ENCODE measurements at regions not wholly inside any gene's neighbourhood (a gene's known extent, or its start where the extent isn't known, plus 50 kb on each side); places are given as distances from the start of the nearest gene placed in this dataset.

DNA sequence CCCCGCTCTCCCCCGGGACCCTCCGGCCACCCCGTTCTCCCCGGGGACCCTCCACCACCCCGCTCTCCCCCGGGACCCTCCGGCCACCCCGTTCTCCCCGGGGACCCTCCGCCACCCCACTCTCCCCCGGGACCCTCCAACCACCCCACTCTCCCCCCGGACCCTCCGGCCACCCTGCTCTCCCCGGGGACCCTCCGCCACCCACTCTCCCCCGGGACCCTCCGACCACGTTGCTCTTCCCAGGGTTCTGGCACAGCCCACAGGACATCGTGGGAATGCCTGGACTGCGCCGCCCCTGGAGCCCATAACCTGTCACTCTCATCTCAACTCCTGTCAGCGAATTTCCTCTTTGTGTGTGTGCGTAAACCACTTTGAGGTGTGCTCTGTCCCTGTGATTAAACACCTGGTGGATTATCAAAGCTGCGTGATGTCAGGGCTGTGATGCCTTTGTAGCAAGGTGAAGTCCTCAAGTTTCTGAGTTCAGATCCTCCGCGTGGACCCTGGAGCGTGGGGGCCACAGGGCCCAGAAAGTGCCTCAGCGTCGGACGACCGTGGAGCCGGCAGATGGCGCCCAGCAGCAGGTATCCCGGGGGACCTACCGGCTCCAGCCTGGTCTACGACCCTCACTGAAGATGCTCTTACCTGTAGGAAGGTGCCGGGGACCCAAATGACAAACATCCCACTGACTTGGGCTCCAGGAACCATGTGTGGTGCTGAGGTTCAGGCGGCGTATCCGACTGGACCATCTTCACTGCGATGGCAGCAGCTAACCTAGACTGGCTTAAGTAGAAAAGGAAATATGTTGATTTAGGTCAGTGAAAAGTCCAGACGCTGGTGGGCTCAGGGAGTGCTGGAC lies 63.2 kb upstream of the GALNT9 start:
- Histone ChIP-seq H3K36me3 (ENCODE audit: control insufficient read depth, insufficient read depth, low read length) (no peaks in the 10 kb centered on the region), H3K27ac (ENCODE audit: insufficient read depth, low read depth, low read length, poor library complexity, severe bottlenecking) (no peak overlapping the region), H3K4me1 (ENCODE audit: control insufficient read depth, insufficient read depth, low read length) (no peaks in the 10 kb centered on the region), H3K27me3 (ENCODE audit: control insufficient read depth, insufficient read depth, low read length, poor library complexity, severe bottlenecking) (peaks cover 40% of the 10 kb centered on the region), H3K9me3 (ENCODE audit: control insufficient read depth, low read length) (no peaks in the 10 kb centered on the region), H3K4me3 (ENCODE audit: insufficient read depth, low read depth, low read length) (no peak overlapping the region)
- 82 to 86% methylated on average over 35 of the region's 43 CpGs for WGBS, 2 experiments

DNA sequence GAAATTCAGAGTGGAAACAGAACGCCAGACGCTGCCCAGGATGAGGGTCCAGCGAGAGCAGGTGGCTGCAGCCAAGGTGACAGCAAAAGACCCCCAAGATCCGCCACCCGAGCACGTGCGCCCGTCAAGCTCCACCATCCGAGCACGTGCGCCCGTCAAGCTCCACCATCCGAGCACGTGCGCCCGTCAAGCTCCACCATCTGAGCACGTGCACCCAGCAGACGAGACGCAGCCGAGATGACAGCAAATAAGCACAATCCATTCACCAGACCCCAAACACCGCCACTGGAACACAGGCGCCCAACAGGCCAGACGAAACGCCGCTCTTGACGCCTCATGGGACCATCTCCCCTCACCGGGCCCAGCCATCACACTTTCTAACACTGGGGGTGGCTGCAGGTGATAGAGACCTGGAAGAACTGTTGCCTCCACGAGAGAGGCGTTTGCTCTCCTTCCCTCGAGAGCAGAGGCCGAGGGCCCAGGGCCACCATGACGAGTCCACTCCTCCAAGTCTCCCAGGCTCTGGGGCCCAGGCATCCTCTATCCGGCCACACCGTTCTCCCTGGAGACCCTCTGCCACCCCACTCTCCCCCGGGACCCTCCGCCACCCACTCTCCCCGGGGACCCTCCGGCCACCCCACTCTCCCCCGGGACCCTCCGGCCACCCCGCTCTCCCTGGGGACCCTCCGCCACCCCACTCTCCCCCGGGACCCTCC lies 62.1 kb upstream of the GALNT9 start:
- Histone ChIP-seq H3K27me3 (ENCODE audit: control insufficient read depth, insufficient read depth, low read length, poor library complexity, severe bottlenecking) (peaks cover 40% of the 10 kb centered on the region), H3K4me1 (ENCODE audit: control insufficient read depth, insufficient read depth, low read length) (no peaks in the 10 kb centered on the region), H3K27ac (ENCODE audit: insufficient read depth, low read depth, low read length, poor library complexity, severe bottlenecking) (no peak overlapping the region), H3K4me3 (ENCODE audit: insufficient read depth, low read depth, low read length) (no peak overlapping the region), H3K9me3 (ENCODE audit: control insufficient read depth, low read length) (peaks cover 3% of the 10 kb centered on the region), H3K36me3 (ENCODE audit: control insufficient read depth, insufficient read depth, low read length) (no peaks in the 10 kb centered on the region)
- WGBS, 2 experiments: 88 to 89% methylated on average over 41 to 43 of the region's 43 CpGs

DNA sequence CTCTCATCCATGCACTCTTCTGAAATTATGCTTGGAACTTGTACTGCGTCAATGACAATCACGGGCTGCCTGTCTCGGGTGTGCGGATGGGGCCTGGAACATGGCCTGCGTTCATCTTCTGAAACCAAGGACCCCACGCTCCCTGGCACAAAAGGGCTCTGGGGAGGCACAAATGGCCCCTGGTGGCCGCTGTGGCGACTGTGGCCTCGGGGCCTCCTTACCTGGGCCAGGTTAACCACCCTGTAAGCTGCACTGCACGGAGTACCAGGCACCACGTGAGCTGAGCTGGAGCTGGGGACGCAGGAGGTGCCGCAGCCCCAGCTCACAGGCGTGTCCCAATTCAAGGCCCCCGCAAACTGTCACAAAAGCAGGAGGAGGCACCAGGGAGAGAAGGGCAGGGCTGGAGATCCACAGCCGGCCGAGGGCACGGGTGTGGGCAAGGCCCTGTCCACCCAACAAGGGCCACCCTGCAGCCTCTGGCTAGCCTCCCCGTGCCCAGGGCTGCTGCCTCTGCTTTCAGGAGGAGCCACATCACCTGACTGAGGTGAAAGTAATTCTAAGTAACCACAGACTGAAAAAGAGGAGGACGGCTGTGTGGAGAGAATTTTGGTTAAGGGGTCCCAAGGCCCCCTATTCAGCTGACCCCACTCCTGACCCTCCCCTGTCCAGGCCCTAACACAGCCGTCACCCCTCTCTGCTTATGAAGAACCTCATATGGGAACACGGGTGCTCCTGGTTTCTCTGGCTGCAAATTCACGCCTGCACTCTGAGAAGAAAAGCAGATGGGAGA lies 61.1 kb upstream of the GALNT9 start:
- no peak overlapping the region for H3K27ac ChIP-seq (ENCODE audit: insufficient read depth, low read depth, low read length, poor library complexity, severe bottlenecking)
- no peaks in the 10 kb centered on the region for H3K36me3 ChIP-seq (ENCODE audit: control insufficient read depth, insufficient read depth, low read length)
- peaks cover 3% of the 10 kb centered on the region for H3K9me3 ChIP-seq (ENCODE audit: control insufficient read depth, low read length)
- 83 to 85% methylated on average over 23 of the region's 23 CpGs for WGBS, 2 experiments
- H3K27me3 ChIP-seq (ENCODE audit: control insufficient read depth, insufficient read depth, low read length, poor library complexity, severe bottlenecking): peaks cover 45% of the 10 kb centered on the region
- no peak overlapping the region for H3K4me3 ChIP-seq (ENCODE audit: insufficient read depth, low read depth, low read length)
- no peaks in the 10 kb centered on the region for H3K4me1 ChIP-seq (ENCODE audit: control insufficient read depth, insufficient read depth, low read length)

DNA sequence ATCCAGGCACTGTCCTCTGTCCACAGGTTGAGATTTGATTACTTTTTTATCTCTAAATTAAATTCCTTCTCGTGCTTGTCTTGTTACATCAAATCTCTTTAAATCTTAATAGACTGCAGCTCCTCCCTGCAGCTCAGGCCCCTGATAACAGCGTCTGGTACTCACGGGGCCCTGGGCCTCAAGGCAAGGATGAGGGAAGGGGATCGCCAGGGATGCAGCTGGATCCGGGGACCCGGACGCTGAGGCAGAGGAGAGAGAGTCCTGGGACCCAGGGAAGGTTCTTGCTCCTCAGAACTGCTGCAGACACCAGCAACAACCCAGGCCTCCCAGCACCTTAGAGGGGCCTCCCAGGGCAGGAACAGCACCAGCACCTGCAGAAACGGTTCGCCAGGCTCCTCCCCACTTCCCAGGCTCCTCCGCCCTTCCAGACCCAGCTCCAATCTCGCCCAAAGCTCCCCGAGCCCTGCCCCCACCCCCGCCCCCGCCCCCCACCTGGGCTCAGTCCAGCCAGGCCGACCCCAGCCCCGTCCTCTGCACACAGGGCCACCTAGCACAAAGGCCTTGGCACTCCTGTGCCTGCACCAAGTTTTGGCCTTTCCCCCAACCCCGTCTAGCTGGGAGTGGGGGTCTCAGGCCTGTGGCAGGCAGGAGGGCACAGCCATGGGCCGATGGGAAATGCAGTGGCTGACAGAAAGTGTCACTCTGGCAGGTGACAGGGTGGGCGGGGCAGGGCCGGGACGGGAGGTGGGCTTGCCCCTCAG lies 60.3 kb upstream of the GALNT9 start:
- peaks cover 3% of the 10 kb centered on the region for H3K9me3 ChIP-seq (ENCODE audit: control insufficient read depth, low read length)
- H3K4me3 ChIP-seq (ENCODE audit: insufficient read depth, low read depth, low read length): no peak overlapping the region
- peaks cover 51% of the 10 kb centered on the region for H3K27me3 ChIP-seq (ENCODE audit: control insufficient read depth, insufficient read depth, low read length, poor library complexity, severe bottlenecking)
- 66 to 69% methylated on average over 19 to 21 of the region's 21 CpGs for WGBS, 2 experiments
- no peaks in the 10 kb centered on the region for H3K4me1 ChIP-seq (ENCODE audit: control insufficient read depth, insufficient read depth, low read length)
- no peak overlapping the region for H3K27ac ChIP-seq (ENCODE audit: insufficient read depth, low read depth, low read length, poor library complexity, severe bottlenecking)
- no peaks in the 10 kb centered on the region for H3K36me3 ChIP-seq (ENCODE audit: control insufficient read depth, insufficient read depth, low read length)

DNA sequence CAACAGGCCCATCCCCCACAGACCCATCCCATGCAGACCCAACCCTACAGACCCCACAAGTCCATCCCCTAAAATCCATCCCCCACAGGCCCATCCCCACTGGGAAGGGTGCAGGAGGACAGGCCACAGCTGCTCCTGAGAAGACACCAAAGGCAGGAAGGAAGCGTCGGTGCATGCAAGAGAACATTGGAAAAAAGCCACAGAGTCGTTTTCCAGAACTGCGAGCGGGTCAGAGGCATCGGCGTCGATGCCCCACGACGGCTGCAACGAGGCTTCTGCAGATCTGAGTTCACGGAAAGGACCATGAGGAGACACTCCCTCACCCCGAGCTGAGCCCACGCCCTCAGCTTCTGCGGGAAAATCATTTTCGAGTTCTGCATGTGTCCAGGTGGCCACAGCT lies 59.6 kb upstream of the GALNT9 start:
- Histone ChIP-seq H3K27ac (ENCODE audit: insufficient read depth, low read depth, low read length, poor library complexity, severe bottlenecking) (no peak overlapping the region), H3K36me3 (ENCODE audit: control insufficient read depth, insufficient read depth, low read length) (no peaks in the 10 kb centered on the region), H3K9me3 (ENCODE audit: control insufficient read depth, low read length) (peaks cover 3% of the 10 kb centered on the region), H3K27me3 (ENCODE audit: control insufficient read depth, insufficient read depth, low read length, poor library complexity, severe bottlenecking) (peaks cover 52% of the 10 kb centered on the region), H3K4me1 (ENCODE audit: control insufficient read depth, insufficient read depth, low read length) (no peaks in the 10 kb centered on the region), H3K4me3 (ENCODE audit: insufficient read depth, low read depth, low read length) (no peak overlapping the region)
- WGBS, 2 experiments: 78 to 79% methylated on average over 16 of the region's 16 CpGs

DNA sequence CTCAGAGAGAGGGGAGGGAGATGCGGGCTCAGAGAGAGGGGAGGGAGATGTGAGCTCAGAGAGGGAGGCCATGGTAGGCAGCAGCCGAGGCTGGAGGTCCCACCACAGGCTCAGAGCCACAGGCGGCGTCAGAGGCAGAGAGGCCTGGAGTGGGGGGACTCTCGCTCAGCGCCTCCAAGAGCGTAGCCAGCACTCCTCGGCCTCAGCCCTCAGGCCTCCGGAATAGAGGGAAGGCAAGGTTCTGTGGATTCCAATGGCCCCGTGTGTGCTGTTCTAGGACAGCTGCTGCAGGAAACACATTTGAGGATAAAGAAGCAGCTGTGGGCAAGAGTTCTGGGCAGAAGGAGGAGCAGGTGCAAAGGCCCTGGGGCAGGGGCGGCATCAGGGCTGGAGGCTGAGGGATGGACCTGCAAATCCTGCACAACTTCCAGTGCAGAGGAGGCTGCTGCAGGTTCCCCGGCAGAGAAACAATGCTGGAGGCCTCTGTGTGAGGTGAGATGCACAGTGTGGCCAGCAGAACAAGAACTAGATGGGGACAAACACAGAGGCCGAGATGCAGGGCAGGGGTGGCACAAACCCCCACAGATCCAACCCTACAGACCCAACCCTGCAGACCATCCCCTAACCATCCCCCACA lies 59.1 kb upstream of the GALNT9 start:
- WGBS, 2 experiments: 69 to 70% methylated on average over 13 of the region's 13 CpGs
- no peak overlapping the region for H3K4me3 ChIP-seq (ENCODE audit: insufficient read depth, low read depth, low read length)
- peaks cover 48% of the 10 kb centered on the region for H3K27me3 ChIP-seq (ENCODE audit: control insufficient read depth, insufficient read depth, low read length, poor library complexity, severe bottlenecking)

DNA sequence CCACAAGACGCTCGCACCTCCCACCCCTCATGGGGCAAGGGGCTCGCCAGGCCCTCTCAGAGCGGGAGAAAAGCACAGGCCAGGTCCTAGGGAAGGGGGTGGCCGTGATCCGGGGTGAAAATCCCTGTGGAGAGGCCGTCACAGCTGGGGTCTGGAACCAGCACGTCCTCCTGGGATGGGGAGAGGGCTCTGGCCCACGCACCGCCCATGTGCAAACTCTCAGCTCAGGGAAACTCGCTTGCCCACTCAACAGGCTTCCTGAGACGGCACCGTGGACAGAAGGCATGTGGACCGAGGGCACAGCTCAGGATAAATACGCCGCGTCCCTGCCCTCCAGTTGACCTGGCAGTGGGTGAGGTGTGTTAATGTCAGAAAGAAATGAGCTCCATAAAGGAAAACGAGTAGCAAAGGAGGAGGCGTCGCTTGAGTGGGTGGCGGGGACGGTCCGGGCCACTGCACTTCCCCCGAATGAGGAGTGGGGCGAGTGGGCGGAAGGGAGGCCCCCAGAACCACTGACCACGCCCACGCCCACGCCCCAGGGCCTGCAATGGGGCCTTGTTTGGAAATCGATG lies 57.6 kb upstream of the GALNT9 start:
- H3K9me3 ChIP-seq (ENCODE audit: control insufficient read depth, low read length): peaks cover 3% of the 10 kb centered on the region
- H3K27me3 ChIP-seq (ENCODE audit: control insufficient read depth, insufficient read depth, low read length, poor library complexity, severe bottlenecking): peaks cover 55% of the 10 kb centered on the region
- H3K4me1 ChIP-seq (ENCODE audit: control insufficient read depth, insufficient read depth, low read length): no peaks in the 10 kb centered on the region
- 69 to 73% methylated on average over 30 of the region's 30 CpGs for WGBS, 2 experiments
- no peaks in the 10 kb centered on the region for H3K36me3 ChIP-seq (ENCODE audit: control insufficient read depth, insufficient read depth, low read length)
- no peak overlapping the region for H3K4me3 ChIP-seq (ENCODE audit: insufficient read depth, low read depth, low read length)
- H3K27ac ChIP-seq (ENCODE audit: insufficient read depth, low read depth, low read length, poor library complexity, severe bottlenecking): no peak overlapping the region

More for the DNA sequence above, 59.1 kb upstream of the GALNT9 start:
- peaks cover 3% of the 10 kb centered on the region for H3K9me3 ChIP-seq (ENCODE audit: control insufficient read depth, low read length)
- H3K4me1 ChIP-seq (ENCODE audit: control insufficient read depth, insufficient read depth, low read length): no peaks in the 10 kb centered on the region
- no peaks in the 10 kb centered on the region for H3K36me3 ChIP-seq (ENCODE audit: control insufficient read depth, insufficient read depth, low read length)
- H3K27ac ChIP-seq (ENCODE audit: insufficient read depth, low read depth, low read length, poor library complexity, severe bottlenecking): no peak overlapping the region

DNA sequence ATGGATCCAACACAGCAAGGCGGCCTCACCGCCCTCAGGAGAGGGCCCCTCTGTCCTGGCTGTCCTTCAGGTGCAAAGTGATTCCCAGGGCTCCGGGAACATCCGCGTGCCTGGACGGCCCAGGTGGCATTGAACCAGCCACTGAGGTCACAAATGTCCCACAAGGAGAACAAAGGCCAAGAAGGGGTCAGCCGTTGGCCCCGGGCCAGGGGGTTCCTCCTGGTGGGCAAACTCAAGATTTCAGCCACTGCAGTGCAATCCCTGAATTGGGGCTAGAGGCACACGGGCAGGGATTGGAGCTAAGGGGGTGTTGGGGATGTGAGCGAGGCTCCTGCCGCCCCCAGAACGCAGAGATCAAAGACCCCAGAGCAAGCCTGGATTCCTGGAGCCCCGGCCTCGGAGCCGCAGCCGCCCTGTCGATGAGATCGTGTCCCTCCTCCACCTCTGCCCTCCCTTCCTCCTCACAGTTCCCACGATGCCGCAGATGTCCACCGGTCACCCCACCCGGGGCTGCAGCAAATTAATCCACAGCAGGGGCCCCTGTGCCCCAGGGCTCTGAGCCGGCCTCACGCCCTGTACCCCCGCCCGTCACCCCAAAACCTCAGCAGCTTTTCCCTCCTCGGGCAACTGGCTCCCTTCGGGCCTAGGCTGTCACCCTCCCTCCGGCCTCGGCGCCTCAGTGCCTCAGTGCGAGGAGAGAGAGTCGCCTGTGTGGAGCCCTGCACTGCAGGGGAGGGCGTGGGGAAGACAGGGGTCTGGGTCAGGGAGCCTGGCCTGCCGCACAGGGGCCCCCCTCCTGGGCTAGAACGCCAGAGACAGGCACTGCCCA lies 56.7 kb upstream of the GALNT9 start:
- 70 to 71% methylated on average over 36 of the region's 36 CpGs for WGBS, 2 experiments
- Histone ChIP-seq H3K9me3 (ENCODE audit: control insufficient read depth, low read length) (peaks cover 3% of the 10 kb centered on the region), H3K4me1 (ENCODE audit: control insufficient read depth, insufficient read depth, low read length) (no peaks in the 10 kb centered on the region), H3K36me3 (ENCODE audit: control insufficient read depth, insufficient read depth, low read length) (no peaks in the 10 kb centered on the region), H3K27ac (ENCODE audit: insufficient read depth, low read depth, low read length, poor library complexity, severe bottlenecking) (no peak overlapping the region), H3K4me3 (ENCODE audit: insufficient read depth, low read depth, low read length) (no peak overlapping the region), H3K27me3 (ENCODE audit: control insufficient read depth, insufficient read depth, low read length, poor library complexity, severe bottlenecking) (peaks cover 59% of the 10 kb centered on the region)

Measured in ectodermal cell (in vitro differentiated cells).